ENCODE measurements at regions not wholly inside any gene's neighbourhood (a gene's known extent, or its start where the extent isn't known, plus 50 kb on each side); places are given as distances from the start of the nearest gene placed in this dataset.

DNA sequence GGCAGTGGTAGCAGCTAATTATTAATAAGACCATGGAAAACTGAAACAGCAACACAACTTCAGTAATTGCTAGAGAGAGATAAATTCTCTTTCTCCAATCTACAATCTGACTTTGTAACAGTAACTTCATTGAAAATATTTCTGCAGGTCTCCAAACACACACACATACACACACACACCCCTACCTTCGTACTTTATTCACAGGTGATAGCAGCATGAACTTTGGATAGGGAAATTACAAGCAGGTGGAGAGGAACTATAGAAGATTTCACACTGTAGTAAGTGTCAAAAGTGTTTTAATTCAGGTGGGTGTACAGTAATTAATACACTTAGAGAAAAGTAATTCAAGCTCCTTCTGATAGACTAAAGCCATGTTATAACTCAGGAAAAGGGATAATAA is 587.5 kb downstream of the TUSC7 start:
- Mint-ChIP-seq H3K4me1 (ENCODE audit: low read depth, unreplicated experiment) (peaks cover 15% of the 10 kb centered on the region), H3K36me3 (ENCODE audit: insufficient read depth, unreplicated experiment) (no peaks in the 10 kb centered on the region), H3K9me3 (ENCODE audit: unreplicated experiment) (no peaks in the 10 kb centered on the region), H3K27ac (ENCODE audit: unreplicated experiment) (no peak overlapping the region), H3K4me3 (ENCODE audit: unreplicated experiment) (no peak overlapping the region), H3K27me3 (ENCODE audit: insufficient read depth, unreplicated experiment) (no peaks in the 10 kb centered on the region)
- H3K4me1 ChIP-seq: peaks cover 8% of the 10 kb centered on the region; the same call in 1 of the 2 replicates
- ChIA-PET CTCF (no interaction called here), POLR2A (no interaction called here)
- H3K36me3 ChIP-seq (ENCODE audit: control insufficient read depth, insufficient read depth, low read length): no peaks in the 10 kb centered on the region
- DNase-seq: no peak
- H3K27me3 ChIP-seq (replicated peaks; ENCODE audit: control insufficient read depth, insufficient read depth, low read length): no peaks in the 10 kb centered on the region
- no peak overlapping the region for H3K4me3 ChIP-seq (ENCODE audit: low read depth, low read length)
- no peaks in the 10 kb centered on the region for H3K9me3 ChIP-seq
- no TSS peak for BruUV-seq (replicated peaks)
- no peak for TF ChIP-seq CTCF (IDR thresholded peaks at IDR 0.05; ENCODE audit: insufficient read depth in 1 of 2, low read depth in 1 of 2, low read length in 1 of 2, severe bottlenecking in 1 of 2, unreplicated experiment in 1 of 2)
- intact Hi-C loops (cut with micrococcal nuclease; ENCODE audit: unreplicated experiment): no loop called here

DNA sequence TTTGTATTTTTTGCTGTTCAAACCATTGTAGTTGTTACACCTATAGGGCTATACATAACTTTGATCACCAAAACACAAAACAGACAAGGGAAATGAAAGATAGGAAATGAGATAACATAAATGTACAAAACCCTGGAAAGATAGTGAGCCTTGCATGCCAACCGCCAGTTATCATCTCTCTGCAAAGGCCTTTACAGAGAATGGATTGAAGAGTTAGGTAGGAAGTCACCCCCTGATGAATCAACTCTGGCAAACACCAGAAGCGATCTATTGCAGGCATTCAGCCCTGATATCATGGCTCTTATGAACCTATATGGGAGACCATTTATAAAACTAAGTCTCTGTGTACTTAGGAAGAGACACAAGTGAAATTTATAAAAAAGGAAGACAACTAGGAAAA is 588.0 kb downstream of the TUSC7 start:
- intact Hi-C loops (cut with micrococcal nuclease; ENCODE audit: unreplicated experiment): no loop called here
- Histone ChIP-seq H3K4me1 (peaks cover 8% of the 10 kb centered on the region; the same call in 1 of the 2 replicates), H3K27me3 (replicated peaks; ENCODE audit: control insufficient read depth, insufficient read depth, low read length) (no peaks in the 10 kb centered on the region), H3K4me3 (ENCODE audit: low read depth, low read length) (no peak overlapping the region), H3K36me3 (ENCODE audit: control insufficient read depth, insufficient read depth, low read length) (no peaks in the 10 kb centered on the region), H3K9me3 (no peaks in the 10 kb centered on the region)
- ChIA-PET CTCF (no interaction called here), POLR2A (no interaction called here)
- no peak for TF ChIP-seq CTCF (IDR thresholded peaks at IDR 0.05; ENCODE audit: insufficient read depth in 1 of 2, low read depth in 1 of 2, low read length in 1 of 2, severe bottlenecking in 1 of 2, unreplicated experiment in 1 of 2)
- H3K4me1 Mint-ChIP-seq (ENCODE audit: low read depth, unreplicated experiment): peaks cover 15% of the 10 kb centered on the region
- no peaks in the 10 kb centered on the region for H3K36me3 Mint-ChIP-seq (ENCODE audit: insufficient read depth, unreplicated experiment)
- no peaks in the 10 kb centered on the region for H3K27me3 Mint-ChIP-seq (ENCODE audit: insufficient read depth, unreplicated experiment)
- no TSS peak for BruUV-seq (replicated peaks)
- DNase-seq: no peak
- no peaks in the 10 kb centered on the region for H3K9me3 Mint-ChIP-seq (ENCODE audit: unreplicated experiment)
- no peak overlapping the region for H3K4me3 Mint-ChIP-seq (ENCODE audit: unreplicated experiment)
- H3K27ac Mint-ChIP-seq (ENCODE audit: unreplicated experiment): no peak overlapping the region

GRCh38 chr3:117298273-117298672 is 588.7 kb downstream of the TUSC7 start:
- ChIA-PET CTCF (interaction anchor here (0.6 kb wide), 1 partner anchor 83 kb away, joined by 3 read pairs; no protein-coding TSS in a partner anchor), POLR2A (no interaction called here)
- Mint-ChIP-seq H3K4me1 (ENCODE audit: low read depth, unreplicated experiment) (peaks cover 15% of the 10 kb centered on the region), H3K9me3 (ENCODE audit: unreplicated experiment) (no peaks in the 10 kb centered on the region), H3K27me3 (ENCODE audit: insufficient read depth, unreplicated experiment) (no peaks in the 10 kb centered on the region), H3K4me3 (ENCODE audit: unreplicated experiment) (no peak overlapping the region), H3K27ac (ENCODE audit: unreplicated experiment) (no peak overlapping the region), H3K36me3 (ENCODE audit: insufficient read depth, unreplicated experiment) (no peaks in the 10 kb centered on the region)
- DNase-seq: no peak
- Histone ChIP-seq H3K27me3 (replicated peaks; ENCODE audit: control insufficient read depth, insufficient read depth, low read length) (no peaks in the 10 kb centered on the region), H3K4me3 (ENCODE audit: low read depth, low read length) (no peak overlapping the region), H3K9me3 (no peaks in the 10 kb centered on the region), H3K36me3 (ENCODE audit: control insufficient read depth, insufficient read depth, low read length) (no peaks in the 10 kb centered on the region), H3K4me1 (peaks cover 8% of the 10 kb centered on the region; the same call in 1 of the 2 replicates)
- TF ChIP-seq CTCF (IDR thresholded peaks at IDR 0.05; ENCODE audit: insufficient read depth in 1 of 2, low read depth in 1 of 2, low read length in 1 of 2, severe bottlenecking in 1 of 2, unreplicated experiment in 1 of 2): no peak
- intact Hi-C loops (cut with micrococcal nuclease; ENCODE audit: unreplicated experiment): no loop called here
- BruUV-seq (replicated peaks): no TSS peak
